HepG2 (cell line): ENCODE measurements at regions not wholly inside any gene's neighbourhood (a gene's known extent, or its start where the extent isn't known, plus 50 kb on each side); places are given as distances from the start of the nearest gene placed in this dataset.

Experiments used
- ELK4 ChIP-seq: sonication (generic); formaldehyde crosslinking; IDR thresholded peaks from 2 replicates; pipeline ENCODE4 v1.9.0; 2021; ENCODE audit warnings: missing genetic modification reagents, borderline replicate concordance
- MTA1 ChIP-seq: sonication (generic); formaldehyde crosslinking; IDR thresholded peaks from 2 replicates; pipeline ENCODE4 v1.4.0; 2020; ENCODE audit warnings: missing genetic modification reagents, mild to moderate bottlenecking, borderline replicate concordance
- ZNF274 ChIP-seq: sonication (generic); formaldehyde crosslinking; IDR thresholded peaks from 2 replicates; pipeline ENCODE4 v1.5.1; 2020; ENCODE audit warnings: mild to moderate bottlenecking, missing genetic modification reagents
- TF ChIP-seq, protein P1 (sequence below): sonication (generic); formaldehyde crosslinking; IDR thresholded peaks from 2 replicates; pipeline ENCODE4 v1.5.1; 2020; ENCODE audit warnings: missing genetic modification reagents, mild to moderate bottlenecking, borderline replicate concordance

DNA sequence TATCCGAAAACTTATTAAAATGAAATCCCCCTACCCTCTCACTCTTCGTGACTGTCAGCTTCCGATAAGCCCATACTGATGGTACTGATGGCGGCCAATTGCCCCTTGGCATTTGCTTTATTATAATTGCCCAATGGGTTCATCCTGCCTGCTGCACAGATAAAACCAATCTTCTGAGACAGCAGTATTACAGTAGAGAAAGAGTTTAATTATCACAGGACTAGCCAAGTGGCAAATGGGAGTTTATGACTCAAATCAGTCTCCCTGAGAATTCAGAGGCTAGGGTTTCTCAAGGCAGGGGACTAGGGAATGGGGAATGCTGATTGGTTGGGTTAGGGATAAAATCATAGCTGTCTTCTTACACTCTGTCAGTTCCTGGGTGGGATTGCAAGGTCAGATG is 259.5 kb downstream of the SOD2 start:
- TF ChIP-seq, protein P1, sequence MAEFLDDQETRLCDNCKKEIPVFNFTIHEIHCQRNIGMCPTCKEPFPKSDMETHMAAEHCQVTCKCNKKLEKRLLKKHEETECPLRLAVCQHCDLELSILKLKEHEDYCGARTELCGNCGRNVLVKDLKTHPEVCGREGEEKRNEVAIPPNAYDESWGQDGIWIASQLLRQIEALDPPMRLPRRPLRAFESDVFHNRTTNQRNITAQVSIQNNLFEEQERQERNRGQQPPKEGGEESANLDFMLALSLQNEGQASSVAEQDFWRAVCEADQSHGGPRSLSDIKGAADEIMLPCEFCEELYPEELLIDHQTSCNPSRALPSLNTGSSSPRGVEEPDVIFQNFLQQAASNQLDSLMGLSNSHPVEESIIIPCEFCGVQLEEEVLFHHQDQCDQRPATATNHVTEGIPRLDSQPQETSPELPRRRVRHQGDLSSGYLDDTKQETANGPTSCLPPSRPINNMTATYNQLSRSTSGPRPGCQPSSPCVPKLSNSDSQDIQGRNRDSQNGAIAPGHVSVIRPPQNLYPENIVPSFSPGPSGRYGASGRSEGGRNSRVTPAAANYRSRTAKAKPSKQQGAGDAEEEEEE = no peak
- no peak for TF ChIP-seq ELK4 (CRISPR knock-in tag)
- TF ChIP-seq MTA1 (CRISPR knock-in tag) = no peak
- TF ChIP-seq ZNF274 (CRISPR knock-in tag) = no peak
